ENCODE measurements at regions not wholly inside any gene's neighbourhood (a gene's known extent, or its start where the extent isn't known, plus 50 kb on each side); places are given as distances from the start of the nearest gene placed in this dataset.

DNA sequence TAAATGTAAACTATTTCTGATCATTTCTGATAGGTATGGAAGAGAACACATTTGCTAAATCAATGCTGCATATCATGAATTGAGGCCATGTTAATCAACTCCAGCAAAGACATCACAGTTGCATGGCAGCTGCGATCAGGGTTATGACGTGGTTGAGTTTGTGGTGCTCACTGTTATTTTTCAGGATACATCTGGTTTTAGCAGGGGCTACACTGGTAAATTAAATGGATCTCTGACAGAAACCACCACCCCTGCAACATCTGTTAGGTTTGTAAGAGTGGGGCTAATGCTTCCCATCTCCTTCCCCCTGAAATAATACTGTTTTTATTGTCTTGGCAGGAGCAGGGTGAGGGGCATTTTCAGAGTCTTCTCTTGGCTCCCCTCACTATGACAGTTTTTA, 444.4 kb upstream of the ZNF507 start:
- no peak for TF ChIP-seq CTCF (IDR thresholded peaks at IDR 0.05; ENCODE audit: control insufficient read depth, insufficient read depth, low read depth, low read length, missing control alignments)
- no peak overlapping the region for H3K4me3 ChIP-seq (ENCODE audit: control insufficient read depth, low read depth, low read length)

DNA sequence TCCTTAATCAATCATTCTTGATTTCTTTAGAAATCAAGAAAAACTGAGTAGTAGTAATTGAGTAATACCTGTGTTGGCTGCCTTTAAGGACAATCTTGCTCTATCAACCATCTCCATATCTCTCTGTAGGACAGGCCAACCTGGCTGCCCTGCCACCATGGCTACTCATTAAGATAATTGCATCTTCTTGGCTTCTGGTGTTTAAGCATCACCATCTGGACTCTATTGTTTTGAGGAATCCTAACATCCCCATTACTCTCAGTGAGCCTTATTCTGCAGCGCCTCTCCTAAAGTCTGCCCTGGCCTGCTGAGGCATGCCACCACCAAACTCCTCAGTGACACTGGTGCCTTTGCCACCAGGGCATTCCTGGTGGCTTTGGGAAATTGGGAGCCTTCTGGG, 442.6 kb upstream of the ZNF507 start:
- no peak overlapping the region for H3K4me3 ChIP-seq (ENCODE audit: control insufficient read depth, low read depth, low read length)
- no peak for TF ChIP-seq CTCF (IDR thresholded peaks at IDR 0.05; ENCODE audit: control insufficient read depth, insufficient read depth, low read depth, low read length, missing control alignments)
- no peak for DNase-seq (ENCODE audit: low read depth)

More for the DNA sequence above, 444.4 kb upstream of the ZNF507 start:
- DNase-seq (ENCODE audit: low read depth) = no peak

GRCh38 chr19:31903979-31904378, 441.4 kb upstream of the ZNF507 start:
- DNase-seq (ENCODE audit: low read depth) = no peak
- TF ChIP-seq CTCF (IDR thresholded peaks at IDR 0.05; ENCODE audit: control insufficient read depth, insufficient read depth, low read depth, low read length, missing control alignments) = no peak
- H3K4me3 ChIP-seq (ENCODE audit: control insufficient read depth, low read depth, low read length) = no peak overlapping the region

DNA sequence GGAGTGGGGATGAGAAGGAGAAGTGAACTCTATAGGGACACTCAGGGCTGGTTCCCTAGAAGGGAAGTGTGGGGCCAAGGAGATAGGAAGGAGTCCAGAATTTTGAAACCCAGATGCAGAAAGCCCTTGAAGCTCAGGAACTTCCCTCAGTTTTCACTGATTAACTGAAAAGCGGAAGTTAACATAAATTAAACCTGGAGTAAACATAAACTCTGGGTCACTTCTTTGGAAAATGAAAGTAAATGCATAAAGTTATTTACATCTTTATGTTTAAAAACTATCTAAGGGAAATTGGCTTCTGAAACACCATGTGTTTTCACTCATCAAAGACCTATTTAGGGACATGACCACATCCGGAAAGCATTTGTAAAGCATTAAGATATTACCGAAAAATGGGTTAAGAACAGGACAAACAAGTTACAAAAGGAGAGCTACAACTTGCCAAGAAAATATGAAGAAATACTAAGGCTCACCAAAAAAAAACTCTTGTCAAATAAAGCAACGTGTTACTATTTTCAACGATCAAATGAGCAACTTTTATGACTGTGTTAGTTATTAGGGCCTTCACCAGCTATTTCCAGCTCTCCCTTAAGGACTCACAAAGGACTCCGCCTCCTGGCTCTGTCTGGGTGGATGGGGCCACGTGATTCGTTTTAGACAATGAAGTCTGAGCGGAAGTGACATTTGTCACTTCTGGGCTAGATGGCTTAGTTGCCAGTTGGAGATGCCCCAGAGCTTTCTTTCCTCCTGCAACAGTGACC, 439.1 kb upstream of the ZNF507 start:
- no peak for TF ChIP-seq CTCF (IDR thresholded peaks at IDR 0.05; ENCODE audit: control insufficient read depth, insufficient read depth, low read depth, low read length, missing control alignments)
- no peak for DNase-seq (ENCODE audit: low read depth)
- no peak overlapping the region for H3K4me3 ChIP-seq (ENCODE audit: control insufficient read depth, low read depth, low read length)

- H3K4me3 ChIP-seq (ENCODE audit: control insufficient read depth, low read depth, low read length) = no peak overlapping the region
- TF ChIP-seq CTCF (IDR thresholded peaks at IDR 0.05; ENCODE audit: control insufficient read depth, insufficient read depth, low read depth, low read length, missing control alignments) = no peak
These were observed 437.7 kb upstream of the ZNF507 start for GRCh38 chr19:31907661-31908060.

DNA sequence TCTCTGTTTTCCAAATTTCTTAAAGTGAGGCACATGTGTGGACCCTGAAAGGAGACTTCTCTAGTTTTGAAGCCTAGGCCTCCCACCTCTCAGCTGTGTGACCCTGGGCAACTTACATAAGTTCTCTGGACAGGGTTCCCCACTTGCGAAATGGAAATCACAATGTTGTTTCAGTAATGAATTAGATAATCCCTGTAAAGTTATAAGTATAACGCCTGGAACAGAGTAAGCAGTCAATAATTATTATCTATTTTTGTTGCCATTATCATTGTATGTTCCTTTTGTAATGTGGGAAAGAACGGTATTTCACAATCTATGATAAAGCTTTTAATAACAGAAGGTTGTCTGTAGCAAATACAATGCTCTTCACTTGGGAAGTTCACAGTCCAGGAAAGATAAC, 437.3 kb upstream of the ZNF507 start:
- no peak for DNase-seq (ENCODE audit: low read depth)
- TF ChIP-seq CTCF (IDR thresholded peaks at IDR 0.05; ENCODE audit: control insufficient read depth, insufficient read depth, low read depth, low read length, missing control alignments) = no peak
- H3K4me3 ChIP-seq (ENCODE audit: control insufficient read depth, low read depth, low read length) = no peak overlapping the region

More at GRCh38 chr19:31907661-31908060, 437.7 kb upstream of the ZNF507 start:
- DNase-seq (ENCODE audit: low read depth) = no peak

All from AG09309 (cell line).